ENCODE measurements at regions not wholly inside any gene's neighbourhood (a gene's known extent, or its start where the extent isn't known, plus 50 kb on each side); places are given as distances from the start of the nearest gene placed in this dataset.

GRCh38 chr22:49160261-49161001 lies 667.2 kb downstream of the BRD1 start:
- Mint-ChIP-seq H3K27ac (no peak overlapping the region), H3K4me1 (no peaks in the 10 kb centered on the region), H3K27me3 (no peaks in the 10 kb centered on the region), H3K4me3 (no peak overlapping the region), H3K9me3 (ENCODE audit: insufficient read depth) (no peaks in the 10 kb centered on the region)
- ChIA-PET CTCF (no interaction called here), POLR2A (no interaction called here)
- DNase-seq, result no peak
- WGBS (ENCODE audit: insufficient coverage), result 86% methylated on average over 16 of the region's 19 CpGs
- no peaks in the 10 kb centered on the region for H3K36me3 ChIP-seq (replicated peaks in 1 of 2; ENCODE audit: control extremely low read depth in 1 of 2, control insufficient read depth in 1 of 2, extremely low read depth in 1 of 2, insufficient read depth in 2 of 2, low read length in 1 of 2)
- no peak for TF ChIP-seq EZH2 (IDR thresholded peaks at IDR 0.05; ENCODE audit: borderline replicate concordance, insufficient read depth, low read depth, low read length, poor library complexity, severe bottlenecking)
- TF ChIP-seq, protein P1, sequence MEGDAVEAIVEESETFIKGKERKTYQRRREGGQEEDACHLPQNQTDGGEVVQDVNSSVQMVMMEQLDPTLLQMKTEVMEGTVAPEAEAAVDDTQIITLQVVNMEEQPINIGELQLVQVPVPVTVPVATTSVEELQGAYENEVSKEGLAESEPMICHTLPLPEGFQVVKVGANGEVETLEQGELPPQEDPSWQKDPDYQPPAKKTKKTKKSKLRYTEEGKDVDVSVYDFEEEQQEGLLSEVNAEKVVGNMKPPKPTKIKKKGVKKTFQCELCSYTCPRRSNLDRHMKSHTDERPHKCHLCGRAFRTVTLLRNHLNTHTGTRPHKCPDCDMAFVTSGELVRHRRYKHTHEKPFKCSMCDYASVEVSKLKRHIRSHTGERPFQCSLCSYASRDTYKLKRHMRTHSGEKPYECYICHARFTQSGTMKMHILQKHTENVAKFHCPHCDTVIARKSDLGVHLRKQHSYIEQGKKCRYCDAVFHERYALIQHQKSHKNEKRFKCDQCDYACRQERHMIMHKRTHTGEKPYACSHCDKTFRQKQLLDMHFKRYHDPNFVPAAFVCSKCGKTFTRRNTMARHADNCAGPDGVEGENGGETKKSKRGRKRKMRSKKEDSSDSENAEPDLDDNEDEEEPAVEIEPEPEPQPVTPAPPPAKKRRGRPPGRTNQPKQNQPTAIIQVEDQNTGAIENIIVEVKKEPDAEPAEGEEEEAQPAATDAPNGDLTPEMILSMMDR (IDR thresholded peaks at IDR 0.05), result no peak
- H3K4me2 ChIP-seq (replicated peaks; ENCODE audit: low read depth, low read length, poor library complexity, severe bottlenecking), result no peak overlapping the region
- H3K79me2 ChIP-seq (ENCODE audit: control insufficient read depth, insufficient read depth, low read length), result no peaks in the 10 kb centered on the region
- H2AFZ ChIP-seq (ENCODE audit: insufficient read depth, low read depth, low read length, poor library complexity, severe bottlenecking), result no peak overlapping the region
- ATAC-seq (ENCODE audit: low read depth), result no peak
- H3K9ac ChIP-seq (ENCODE audit: low read length), result no peak overlapping the region
- no peak overlapping the region for H3K27ac ChIP-seq (ENCODE audit: low read length in 2 of 2)
- H3K4me3 ChIP-seq (ENCODE audit: control extremely low read depth in 1 of 5, extremely low read depth in 1 of 5, insufficient read depth in 1 of 5, low read depth in 2 of 5, low read length in 4 of 5), result no peak overlapping the region
- no peaks in the 10 kb centered on the region for H3K4me1 ChIP-seq (ENCODE audit: control insufficient read depth in 2 of 2, insufficient read depth in 2 of 2, low read length in 2 of 2)
- peaks cover 0 to 21% (median 0%) of the 10 kb centered on the region in 3 donors for H3K9me3 ChIP-seq (ENCODE audit: control extremely low read depth in 1 of 3, control insufficient read depth in 2 of 3, insufficient read depth in 1 of 3, low read length in 2 of 3)
- no peaks in the 10 kb centered on the region for H3K27me3 ChIP-seq (replicated peaks in 1 of 4; ENCODE audit: control extremely low read depth in 1 of 4, control insufficient read depth in 3 of 4, insufficient read depth in 4 of 4, low read length in 3 of 4)
- intact Hi-C loops (cut with micrococcal nuclease), result no loop called here
- no peaks in the 10 kb centered on the region for H4K20me1 ChIP-seq (ENCODE audit: control insufficient read depth, insufficient read depth, low read length, poor library complexity, severe bottlenecking)

GRCh38 chr22:49159711-49160110 lies 668.0 kb downstream of the BRD1 start:
- TF ChIP-seq, protein P1 (IDR thresholded peaks at IDR 0.05), result no peak
- no peak for TF ChIP-seq EZH2 (IDR thresholded peaks at IDR 0.05; ENCODE audit: borderline replicate concordance, insufficient read depth, low read depth, low read length, poor library complexity, severe bottlenecking)
- no peaks in the 10 kb centered on the region for H3K9me3 Mint-ChIP-seq (ENCODE audit: insufficient read depth)
- ChIA-PET CTCF (no interaction called here), POLR2A (no interaction called here)
- Histone ChIP-seq H4K20me1 (ENCODE audit: control insufficient read depth, insufficient read depth, low read length, poor library complexity, severe bottlenecking) (no peaks in the 10 kb centered on the region), H3K4me3 (ENCODE audit: control extremely low read depth in 1 of 5, extremely low read depth in 1 of 5, insufficient read depth in 1 of 5, low read depth in 2 of 5, low read length in 4 of 5) (no peak overlapping the region), H3K9ac (ENCODE audit: low read length) (no peak overlapping the region), H2AFZ (ENCODE audit: insufficient read depth, low read depth, low read length, poor library complexity, severe bottlenecking) (no peak overlapping the region), H3K27me3 (replicated peaks in 1 of 4; ENCODE audit: control extremely low read depth in 1 of 4, control insufficient read depth in 3 of 4, insufficient read depth in 4 of 4, low read length in 3 of 4) (no peaks in the 10 kb centered on the region), H3K4me1 (ENCODE audit: control insufficient read depth in 2 of 2, insufficient read depth in 2 of 2, low read length in 2 of 2) (no peaks in the 10 kb centered on the region), H3K4me2 (replicated peaks; ENCODE audit: low read depth, low read length, poor library complexity, severe bottlenecking) (no peak overlapping the region), H3K27ac (ENCODE audit: low read length in 2 of 2) (no peak overlapping the region), H3K79me2 (ENCODE audit: control insufficient read depth, insufficient read depth, low read length) (no peaks in the 10 kb centered on the region), H3K9me3 (ENCODE audit: control extremely low read depth in 1 of 3, control insufficient read depth in 2 of 3, insufficient read depth in 1 of 3, low read length in 2 of 3) (peaks cover 0 to 23% (median 0%) of the 10 kb centered on the region in 3 donors), H3K36me3 (replicated peaks in 1 of 2; ENCODE audit: control extremely low read depth in 1 of 2, control insufficient read depth in 1 of 2, extremely low read depth in 1 of 2, insufficient read depth in 2 of 2, low read length in 1 of 2) (no peaks in the 10 kb centered on the region)
- intact Hi-C loops (cut with micrococcal nuclease), result no loop called here
- DNase-seq, result no peak
- H3K4me1 Mint-ChIP-seq, result no peaks in the 10 kb centered on the region
- H3K4me3 Mint-ChIP-seq, result no peak overlapping the region
- H3K27ac Mint-ChIP-seq, result no peak overlapping the region
- H3K27me3 Mint-ChIP-seq, result no peaks in the 10 kb centered on the region
- no peak for ATAC-seq (ENCODE audit: low read depth)
- 85% methylated on average over 8 of the region's 10 CpGs for WGBS (ENCODE audit: insufficient coverage)
